ENCODE measurements at regions not wholly inside any gene's neighbourhood (a gene's known extent, or its start where the extent isn't known, plus 50 kb on each side); places are given as distances from the start of the nearest gene placed in this dataset.
"Not testable (repeated sequence)": the region's sequence is repeated elsewhere in the genome, so short reads cannot be mapped to it uniquely, and the experiment has no call there.

GRCh38 chr3:33957176-33957575 is 158.7 kb downstream of the PDCD6IP start:
- DNase-seq = no peak

- DNase-seq = no peak
These were observed 160.2 kb downstream of the PDCD6IP start for GRCh38 chr3:33958661-33959060.

GRCh38 chr3:33962396-33962795 is 164.0 kb downstream of the PDCD6IP start:
- no peak for DNase-seq

DNA sequence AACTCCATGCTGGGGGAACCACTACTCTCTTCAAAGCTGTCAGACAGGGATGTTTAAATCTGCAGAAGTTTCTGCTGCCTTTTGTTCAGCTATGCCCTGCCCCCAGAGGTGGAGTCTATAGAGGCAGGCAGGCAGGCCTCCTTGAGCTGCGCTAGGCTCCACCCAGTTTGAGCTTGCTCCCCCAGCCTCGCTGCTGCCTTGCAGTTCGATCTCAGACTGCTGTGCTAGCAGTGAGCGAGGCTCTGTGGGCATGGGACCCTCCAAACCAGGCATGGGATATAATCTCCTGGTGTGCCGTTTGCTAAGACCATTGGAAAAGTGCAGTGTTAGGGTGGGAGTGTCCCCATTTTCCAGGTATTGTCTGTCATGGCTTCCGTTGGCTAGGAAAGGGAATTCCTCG is 171.8 kb downstream of the PDCD6IP start:
- not testable (repeated sequence) for DNase-seq

DNA sequence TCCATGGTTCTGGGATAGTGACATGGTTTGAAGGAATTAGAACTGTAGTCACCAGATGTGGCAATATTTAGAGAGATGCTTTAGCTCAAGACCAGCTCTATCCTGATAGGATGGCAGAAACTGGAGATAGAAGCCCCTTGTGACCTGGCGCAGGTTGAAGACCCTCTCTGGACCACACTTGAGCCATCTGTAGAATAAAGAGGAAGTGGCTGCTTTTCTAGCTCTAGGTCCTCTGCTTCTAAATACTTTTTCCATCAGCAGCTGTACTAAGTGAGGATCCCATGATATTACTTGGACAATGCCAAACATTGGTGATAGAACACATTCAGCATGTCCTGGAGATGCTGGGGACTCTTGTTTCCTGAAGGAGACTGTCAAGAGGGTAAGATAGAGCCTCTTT is 172.6 kb downstream of the PDCD6IP start:
- DNase-seq = no peak

DNA sequence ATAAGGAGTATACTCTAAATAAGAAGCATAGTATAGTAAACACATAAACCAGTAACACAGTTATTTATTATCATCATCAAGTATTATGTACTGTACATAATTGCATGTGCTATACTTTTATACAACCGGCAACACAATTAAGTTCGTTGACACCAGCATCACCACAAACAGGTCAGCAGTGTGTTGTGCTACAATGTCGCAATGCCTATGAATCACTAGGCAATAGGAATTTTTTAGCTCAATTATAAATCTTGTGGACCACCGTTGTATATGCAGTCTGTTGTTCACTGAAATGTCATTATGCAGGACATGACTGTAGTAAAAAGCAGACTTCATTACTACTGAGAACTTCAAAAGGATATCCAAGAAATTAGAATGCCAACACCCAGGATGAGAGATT is 177.0 kb downstream of the PDCD6IP start:
- no peak for DNase-seq

DNA sequence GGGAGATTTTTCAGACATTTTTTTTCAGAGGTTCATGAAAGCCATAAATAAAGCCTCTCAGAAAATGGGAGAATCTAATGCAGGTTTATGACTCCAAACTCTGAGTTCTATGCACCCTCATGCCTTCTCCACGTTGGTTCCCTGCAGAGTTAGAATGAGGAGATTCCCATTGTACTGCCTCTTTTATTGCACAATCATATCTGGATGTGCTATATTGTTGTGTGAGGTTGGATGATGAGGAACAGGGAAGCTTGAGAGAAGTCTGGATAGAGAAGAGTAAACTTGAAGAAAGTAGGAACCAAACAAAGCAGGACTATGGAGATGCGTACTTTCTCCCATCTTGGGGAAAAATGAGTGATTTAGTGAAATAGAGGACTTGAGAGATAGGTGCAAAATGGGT is 178.8 kb downstream of the PDCD6IP start:
- no peak for DNase-seq

DNA sequence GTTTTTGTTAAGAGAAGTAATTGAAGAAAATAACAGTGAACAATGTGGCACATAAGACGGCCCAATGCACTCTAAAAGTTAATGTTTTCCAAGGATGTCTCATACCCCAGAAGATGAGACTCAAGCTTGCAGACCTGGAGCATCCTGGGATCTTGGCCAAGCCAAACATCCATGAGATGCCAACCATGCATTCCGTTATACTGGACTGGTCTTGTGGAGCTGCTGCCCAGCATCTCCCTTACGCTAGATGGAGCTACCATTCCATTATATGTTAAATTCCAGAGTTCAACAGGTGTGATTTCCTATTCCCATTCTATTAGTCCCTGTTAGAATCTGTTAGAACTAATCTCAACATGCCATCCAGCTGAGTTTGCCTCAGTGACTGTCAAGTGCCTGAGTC is 181.8 kb downstream of the PDCD6IP start:
- no peak for DNase-seq

DNA sequence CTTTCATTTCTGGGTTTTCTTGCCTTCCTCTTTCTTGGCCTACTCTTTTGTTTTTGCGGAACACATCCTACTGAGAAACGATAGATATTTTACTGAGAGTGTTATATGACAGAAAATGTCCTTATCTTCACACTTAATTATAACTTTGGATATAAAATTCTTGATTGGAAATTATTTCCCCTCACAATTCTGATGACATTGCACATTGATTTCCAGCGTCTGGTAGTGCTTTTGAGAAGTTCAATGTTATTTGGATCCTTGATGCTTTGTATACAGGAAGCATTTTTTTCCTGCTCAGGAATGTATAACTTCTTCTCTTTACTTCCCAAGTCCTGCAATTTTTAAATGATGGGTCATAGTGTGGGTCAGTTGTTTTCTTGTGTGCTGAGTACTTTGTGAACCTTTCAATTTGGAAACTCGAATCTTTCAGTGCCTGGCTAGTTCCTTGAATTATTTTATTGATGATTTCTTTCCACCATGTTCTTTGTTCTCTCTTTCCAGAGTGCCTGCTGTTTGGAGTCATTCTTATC is 183.9 kb downstream of the PDCD6IP start:
- no peak for DNase-seq

DNA sequence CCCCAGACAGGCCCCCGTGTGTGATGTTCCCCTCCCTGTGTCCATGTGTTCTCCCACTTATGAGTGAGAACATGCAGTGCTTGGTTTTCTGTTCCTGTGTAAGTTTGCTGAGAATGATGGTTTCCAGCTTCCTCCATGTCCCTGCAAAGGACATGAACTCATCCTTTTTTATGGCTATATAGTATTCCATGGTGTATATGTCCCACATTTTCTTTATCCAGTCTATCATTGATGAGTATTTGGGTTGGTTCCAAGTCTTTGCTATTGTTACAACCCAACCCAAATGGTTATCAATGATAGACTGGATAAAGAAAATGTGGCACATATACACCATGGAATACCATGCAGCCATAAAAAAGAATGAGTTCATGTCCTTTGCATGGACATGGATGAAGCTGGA is 184.5 kb downstream of the PDCD6IP start:
- not testable (repeated sequence) for DNase-seq

DNA sequence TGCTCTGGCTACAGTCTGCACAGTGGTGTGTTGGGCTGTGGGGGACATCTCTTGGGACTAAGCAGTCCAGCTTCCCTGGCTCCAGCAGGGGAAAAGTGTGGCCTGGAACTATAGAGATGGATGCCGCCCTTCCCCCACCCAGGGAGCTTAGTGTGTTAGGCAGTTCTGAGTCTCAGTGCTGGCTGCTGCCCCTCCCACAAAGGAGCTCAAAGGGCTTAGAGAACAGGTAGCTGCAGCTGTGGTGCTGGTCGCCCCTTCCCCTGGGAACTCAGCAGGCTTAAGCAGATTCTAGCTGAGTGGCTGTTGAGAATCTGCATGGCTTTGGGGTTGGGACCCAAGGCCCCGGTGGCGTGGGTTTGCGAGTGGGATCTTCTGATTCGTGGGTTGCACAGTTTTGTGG is 190.8 kb downstream of the PDCD6IP start:
- DNase-seq = no peak

DNA sequence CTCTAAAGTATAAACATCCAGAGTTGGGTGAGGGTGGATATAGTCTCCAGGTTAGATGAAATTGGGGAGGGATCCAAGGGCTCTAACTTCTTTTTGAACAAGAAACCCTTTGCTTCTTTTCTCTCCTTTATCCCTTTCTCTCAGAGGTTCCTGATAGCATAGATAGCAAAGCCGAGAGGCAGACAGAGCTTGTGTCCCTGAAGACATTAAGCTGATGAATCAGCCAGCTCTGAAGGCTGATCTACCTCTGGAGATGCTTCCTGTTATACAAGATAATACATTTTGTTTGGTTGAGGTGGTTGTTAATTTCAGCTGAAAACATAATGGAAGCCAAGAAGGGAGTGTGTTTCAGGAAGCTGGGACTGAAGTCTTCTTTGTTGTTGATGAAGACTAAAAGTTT is 193.2 kb downstream of the PDCD6IP start:
- DNase-seq = no peak

DNA sequence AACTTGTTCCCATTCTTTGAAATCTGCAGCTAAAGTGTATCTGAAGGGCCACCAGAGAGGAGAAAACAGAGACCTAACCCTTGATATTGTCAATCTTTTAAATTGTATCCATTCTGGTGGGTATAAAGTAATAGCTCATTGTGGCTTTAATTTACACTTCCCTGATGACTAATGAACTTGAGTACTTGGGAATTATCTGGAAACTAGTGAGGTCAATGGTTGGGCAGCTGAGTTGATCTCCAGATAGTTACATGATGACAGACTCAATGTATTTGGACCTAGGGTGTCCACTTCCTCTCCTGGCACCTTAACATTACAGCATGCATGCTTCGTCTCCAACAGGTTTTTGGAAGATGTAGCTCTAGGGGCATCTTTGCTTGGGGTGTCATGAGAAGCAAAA is 195.2 kb downstream of the PDCD6IP start:
- no peak for DNase-seq

- DNase-seq = no peak
These were observed 196.1 kb downstream of the PDCD6IP start for GRCh38 chr3:33994568-33994967.

GRCh38 chr3:34000301-34000700 is 201.9 kb downstream of the PDCD6IP start:
- DNase-seq = no peak

GRCh38 chr3:34001022-34001421 is 202.6 kb downstream of the PDCD6IP start:
- no peak for DNase-seq

GRCh38 chr3:34001990-34002389 is 203.6 kb downstream of the PDCD6IP start:
- no peak for DNase-seq

DNA sequence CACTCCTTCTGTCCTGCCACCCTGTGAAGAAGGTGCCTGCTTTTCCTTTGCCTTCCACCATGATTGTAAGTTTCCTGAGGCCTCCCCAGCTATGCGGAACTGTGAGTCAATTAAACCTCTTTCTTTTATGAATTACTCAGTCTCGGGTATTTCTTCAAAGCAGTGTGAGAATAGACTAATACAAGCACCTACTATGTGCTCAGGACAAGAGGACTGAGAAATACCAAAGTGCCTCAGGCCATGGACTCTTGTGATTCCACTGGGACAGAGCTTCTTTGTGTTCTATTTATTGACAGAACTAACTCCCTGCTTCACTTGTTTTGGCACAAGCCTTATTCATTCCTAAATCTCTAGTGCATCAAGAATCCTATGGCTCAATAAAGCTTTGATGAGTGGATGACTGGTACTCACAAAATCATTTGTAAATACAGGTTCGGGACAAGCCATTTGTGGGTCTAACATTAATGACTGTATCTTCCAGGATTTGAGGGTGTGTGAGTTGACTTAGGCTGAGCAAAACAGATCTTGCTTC is 204.2 kb downstream of the PDCD6IP start:
- DNase-seq = no peak

DNA sequence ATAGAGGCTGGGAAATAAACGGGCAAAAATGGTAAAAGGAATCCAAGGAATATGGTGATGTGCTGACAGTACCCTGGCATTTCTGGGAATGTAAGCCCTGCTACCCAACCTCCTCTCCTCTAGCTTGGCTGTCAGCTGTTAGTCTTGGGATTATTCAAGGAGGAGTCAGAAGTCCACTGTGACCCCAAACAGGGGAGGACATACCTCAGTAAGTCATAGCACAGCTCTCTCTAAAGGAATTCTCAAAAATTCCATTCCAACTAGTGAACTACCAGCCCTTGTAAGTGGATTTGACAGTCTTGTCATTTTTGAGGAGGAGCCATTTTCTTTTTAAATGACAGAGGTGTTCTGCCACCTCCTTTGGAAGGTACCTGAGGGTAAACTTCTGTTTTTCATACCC is 207.5 kb downstream of the PDCD6IP start:
- DNase-seq = no peak

GRCh38 chr3:34008191-34008590 is 209.8 kb downstream of the PDCD6IP start:
- no peak for DNase-seq

- DNase-seq = no peak
These were observed 210.7 kb downstream of the PDCD6IP start for GRCh38 chr3:34008836-34009809.

GRCh38 chr3:34011171-34012101 is 213.0 kb downstream of the PDCD6IP start:
- DNase-seq = no peak

DNA sequence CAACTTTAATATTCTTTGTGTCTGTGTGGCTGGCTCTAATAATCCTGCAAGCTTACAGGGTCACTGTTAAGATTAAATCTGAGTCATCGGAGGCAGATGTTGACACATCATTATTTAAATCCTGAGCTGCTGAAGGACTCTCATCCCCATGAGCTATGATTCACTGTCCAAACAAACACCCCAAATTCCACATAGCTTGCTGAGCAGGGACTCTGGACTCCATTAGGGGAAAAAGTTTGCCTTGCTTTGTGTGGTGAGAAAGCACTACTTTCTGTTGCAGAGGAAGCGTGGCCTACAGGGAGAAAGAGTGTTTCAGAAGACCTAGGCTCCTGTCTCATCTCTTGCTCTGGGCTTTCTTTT is 213.7 kb downstream of the PDCD6IP start:
- DNase-seq = no peak

Measured in T-helper 2 cell (primary cell).